GM12872 (cell line): ENCODE measurements at regions not wholly inside any gene's neighbourhood (a gene's known extent, or its start where the extent isn't known, plus 50 kb on each side); places are given as distances from the start of the nearest gene placed in this dataset.

Experiments
- TF ChIP-seq, protein P1 (sequence below): IDR thresholded peaks from 3 replicates; pipeline ENCODE4 v1.5.1; 2011; ENCODE audit warnings: low read depth, mild to moderate bottlenecking, low read length, moderate library complexity; ENCODE audit not compliant: insufficient read depth

DNA sequence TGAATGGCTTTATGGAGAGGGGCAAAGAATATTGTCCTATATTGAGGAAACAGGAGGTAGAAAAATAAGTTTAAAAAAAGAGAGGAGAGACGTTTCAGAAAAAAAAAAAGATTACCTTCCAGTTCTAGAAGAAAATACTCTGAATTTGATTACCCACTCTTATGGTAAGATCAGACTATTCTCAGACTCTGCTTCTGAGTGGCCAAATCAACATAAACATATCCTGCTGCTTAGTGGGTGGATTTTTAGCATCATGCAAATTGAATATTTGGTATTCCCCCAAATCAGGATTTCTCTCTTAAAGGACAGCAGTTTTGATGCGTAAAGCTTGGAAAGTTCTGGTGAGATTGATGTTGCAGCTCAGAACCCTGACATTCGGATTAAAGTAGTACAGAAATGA is 946.6 kb downstream of the TFAP2A start:
- TF ChIP-seq, protein P1, sequence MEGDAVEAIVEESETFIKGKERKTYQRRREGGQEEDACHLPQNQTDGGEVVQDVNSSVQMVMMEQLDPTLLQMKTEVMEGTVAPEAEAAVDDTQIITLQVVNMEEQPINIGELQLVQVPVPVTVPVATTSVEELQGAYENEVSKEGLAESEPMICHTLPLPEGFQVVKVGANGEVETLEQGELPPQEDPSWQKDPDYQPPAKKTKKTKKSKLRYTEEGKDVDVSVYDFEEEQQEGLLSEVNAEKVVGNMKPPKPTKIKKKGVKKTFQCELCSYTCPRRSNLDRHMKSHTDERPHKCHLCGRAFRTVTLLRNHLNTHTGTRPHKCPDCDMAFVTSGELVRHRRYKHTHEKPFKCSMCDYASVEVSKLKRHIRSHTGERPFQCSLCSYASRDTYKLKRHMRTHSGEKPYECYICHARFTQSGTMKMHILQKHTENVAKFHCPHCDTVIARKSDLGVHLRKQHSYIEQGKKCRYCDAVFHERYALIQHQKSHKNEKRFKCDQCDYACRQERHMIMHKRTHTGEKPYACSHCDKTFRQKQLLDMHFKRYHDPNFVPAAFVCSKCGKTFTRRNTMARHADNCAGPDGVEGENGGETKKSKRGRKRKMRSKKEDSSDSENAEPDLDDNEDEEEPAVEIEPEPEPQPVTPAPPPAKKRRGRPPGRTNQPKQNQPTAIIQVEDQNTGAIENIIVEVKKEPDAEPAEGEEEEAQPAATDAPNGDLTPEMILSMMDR = no peak

DNA sequence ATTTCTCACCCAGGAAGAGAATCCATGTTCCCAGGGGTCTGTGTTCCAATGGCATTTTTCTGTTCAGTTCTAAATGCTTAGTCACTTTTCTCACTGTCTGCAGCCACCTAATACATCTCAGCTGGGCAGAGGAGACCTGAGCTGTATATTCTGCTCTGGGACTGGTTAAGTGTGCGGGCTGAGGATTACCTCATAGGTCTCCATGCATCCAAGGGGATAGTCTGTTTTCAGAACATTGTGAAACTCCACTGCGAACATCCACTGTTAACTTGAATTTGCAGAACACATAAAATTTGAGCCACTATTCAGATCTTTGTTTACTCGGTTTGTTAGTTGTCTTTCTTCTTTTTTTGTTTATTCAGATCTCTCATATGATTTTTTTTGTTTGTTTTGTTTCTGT is 947.1 kb downstream of the TFAP2A start:
- TF ChIP-seq, protein P1 = no peak

DNA sequence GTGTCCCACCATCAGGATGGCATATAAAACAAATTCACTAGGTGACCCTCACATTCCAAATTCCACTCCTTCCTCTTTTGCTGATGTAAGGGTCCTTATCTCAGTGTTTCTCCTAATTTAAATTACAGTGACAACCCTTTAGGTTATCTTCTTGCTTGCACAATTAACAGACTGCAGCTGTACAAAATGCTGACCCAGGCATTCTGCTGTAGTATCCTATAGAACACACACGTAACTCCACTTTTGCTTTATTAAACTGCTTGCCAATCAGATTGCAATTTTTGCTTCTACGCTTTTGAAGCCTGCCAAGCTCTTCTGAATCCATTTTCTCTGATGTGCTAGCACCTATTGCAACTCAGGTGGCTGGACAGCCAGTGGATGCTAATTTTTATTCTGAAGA is 950.3 kb downstream of the TFAP2A start:
- TF ChIP-seq, protein P1 = no peak

- TF ChIP-seq, protein P1 = no peak
These were observed 951.6 kb downstream of the TFAP2A start for GRCh38 chr6:9463311-9463710.

GRCh38 chr6:9461188-9461587 is 953.7 kb downstream of the TFAP2A start:
- TF ChIP-seq, protein P1 = no peak

GRCh38 chr6:9458424-9458823 is 956.5 kb downstream of the TFAP2A start:
- TF ChIP-seq, protein P1 = no peak

GRCh38 chr6:9455864-9456658 is 958.8 kb downstream of the TFAP2A start:
- TF ChIP-seq, protein P1 = no peak
